ENCODE measurements at regions not wholly inside any gene's neighbourhood (a gene's known extent, or its start where the extent isn't known, plus 50 kb on each side); places are given as distances from the start of the nearest gene placed in this dataset.

DNA sequence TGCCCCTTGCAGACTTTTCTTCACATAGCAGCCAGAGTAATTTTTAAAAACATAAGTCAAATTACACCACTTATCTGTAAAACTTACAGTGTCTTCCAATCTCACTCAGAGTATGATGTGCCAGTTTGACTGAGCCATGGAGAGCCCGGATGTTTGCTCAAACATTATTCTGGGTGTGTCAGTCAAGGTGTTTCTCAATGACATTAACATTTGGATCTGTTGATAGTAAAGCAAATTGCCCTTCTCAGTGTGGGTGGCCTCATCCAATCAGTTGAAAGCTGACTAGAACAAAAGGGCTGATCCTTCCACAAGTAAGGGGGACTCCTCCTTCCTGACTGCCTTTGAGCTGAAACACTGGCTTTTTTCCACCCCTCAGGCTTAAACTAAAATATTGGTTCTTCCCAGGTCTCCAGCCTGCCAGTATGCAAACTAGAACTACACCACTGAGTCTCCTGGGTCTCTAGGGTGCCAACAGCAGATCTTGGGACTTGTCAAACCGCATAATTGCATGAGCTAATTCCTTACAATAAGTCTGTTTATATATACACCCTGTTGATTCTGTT lies 157.9 kb upstream of the CTTNBP2NL start:
- H3K4me3 Mint-ChIP-seq, result no peak overlapping the region
- TF ChIP-seq, protein P1, sequence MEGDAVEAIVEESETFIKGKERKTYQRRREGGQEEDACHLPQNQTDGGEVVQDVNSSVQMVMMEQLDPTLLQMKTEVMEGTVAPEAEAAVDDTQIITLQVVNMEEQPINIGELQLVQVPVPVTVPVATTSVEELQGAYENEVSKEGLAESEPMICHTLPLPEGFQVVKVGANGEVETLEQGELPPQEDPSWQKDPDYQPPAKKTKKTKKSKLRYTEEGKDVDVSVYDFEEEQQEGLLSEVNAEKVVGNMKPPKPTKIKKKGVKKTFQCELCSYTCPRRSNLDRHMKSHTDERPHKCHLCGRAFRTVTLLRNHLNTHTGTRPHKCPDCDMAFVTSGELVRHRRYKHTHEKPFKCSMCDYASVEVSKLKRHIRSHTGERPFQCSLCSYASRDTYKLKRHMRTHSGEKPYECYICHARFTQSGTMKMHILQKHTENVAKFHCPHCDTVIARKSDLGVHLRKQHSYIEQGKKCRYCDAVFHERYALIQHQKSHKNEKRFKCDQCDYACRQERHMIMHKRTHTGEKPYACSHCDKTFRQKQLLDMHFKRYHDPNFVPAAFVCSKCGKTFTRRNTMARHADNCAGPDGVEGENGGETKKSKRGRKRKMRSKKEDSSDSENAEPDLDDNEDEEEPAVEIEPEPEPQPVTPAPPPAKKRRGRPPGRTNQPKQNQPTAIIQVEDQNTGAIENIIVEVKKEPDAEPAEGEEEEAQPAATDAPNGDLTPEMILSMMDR (IDR thresholded peaks at IDR 0.05), result no peak
- no peaks in the 10 kb centered on the region for H3K9me3 Mint-ChIP-seq
- peaks cover 6% of the 10 kb centered on the region for H3K4me1 Mint-ChIP-seq (ENCODE audit: low read depth)
- no peaks in the 10 kb centered on the region for H3K36me3 Mint-ChIP-seq (ENCODE audit: low read depth)
- no peak overlapping the region for H3K27ac Mint-ChIP-seq
- peaks cover 17% of the 10 kb centered on the region for H3K27me3 Mint-ChIP-seq (ENCODE audit: insufficient read depth)
- no peak for DNase-seq

DNA sequence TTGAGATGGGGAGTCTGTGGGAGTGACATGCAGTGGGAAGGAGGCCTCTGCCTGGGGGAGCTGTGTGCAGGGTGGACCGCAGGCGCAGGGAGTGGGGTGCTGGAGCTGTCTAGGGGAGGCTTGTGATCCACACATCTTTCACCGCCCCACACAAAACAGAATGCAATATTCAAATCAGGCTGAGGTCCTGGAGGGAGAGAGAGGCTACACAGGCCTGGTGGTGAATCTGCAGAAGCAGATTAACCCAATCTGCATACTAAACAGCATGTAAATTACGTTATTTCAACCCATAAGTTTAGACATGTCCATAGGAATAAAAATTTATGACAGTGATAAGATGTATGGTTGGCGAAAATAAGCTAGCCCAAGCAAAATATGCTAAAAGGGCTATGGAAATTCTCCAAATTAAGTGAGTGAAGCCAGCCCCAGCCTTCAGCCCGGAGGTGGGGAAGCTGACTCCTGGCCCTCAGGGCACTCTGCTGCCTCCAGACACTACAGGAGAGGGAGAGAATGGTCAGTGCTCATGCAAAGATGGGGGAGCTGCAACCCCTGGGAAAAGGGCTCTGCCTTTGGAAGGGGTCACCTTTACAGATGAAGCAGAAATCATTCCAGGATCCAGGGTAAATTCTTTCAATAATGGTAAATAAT lies 156.2 kb upstream of the CTTNBP2NL start:
- Mint-ChIP-seq H3K27me3 (ENCODE audit: insufficient read depth) (peaks cover 25% of the 10 kb centered on the region), H3K4me1 (ENCODE audit: low read depth) (peaks cover 6% of the 10 kb centered on the region), H3K27ac (no peak overlapping the region), H3K4me3 (no peak overlapping the region), H3K36me3 (ENCODE audit: low read depth) (no peaks in the 10 kb centered on the region), H3K9me3 (no peaks in the 10 kb centered on the region)
- DNase-seq, result no peak
- TF ChIP-seq, protein P1 (IDR thresholded peaks at IDR 0.05), result no peak

DNA sequence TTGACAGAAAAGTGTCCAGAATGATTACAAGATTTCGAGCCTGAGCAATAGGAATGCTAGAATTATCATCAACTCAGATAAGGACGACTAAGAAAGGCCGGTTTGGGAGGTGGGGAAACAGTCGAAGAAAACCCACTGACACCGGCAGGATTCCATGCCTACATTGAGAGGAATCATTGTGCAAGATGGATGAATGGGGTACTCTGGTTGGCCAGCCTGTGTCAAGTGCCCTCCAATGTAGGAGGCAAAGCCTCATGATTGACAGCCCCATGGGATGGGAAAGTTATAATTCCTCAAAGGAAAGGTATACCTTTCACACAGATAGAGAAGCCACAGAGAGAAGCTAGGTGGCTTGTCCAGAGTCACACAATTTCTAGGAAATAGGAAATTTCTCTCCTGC lies 153.5 kb upstream of the CTTNBP2NL start:
- H3K27ac Mint-ChIP-seq, result no peak overlapping the region
- no peak for DNase-seq

DNA sequence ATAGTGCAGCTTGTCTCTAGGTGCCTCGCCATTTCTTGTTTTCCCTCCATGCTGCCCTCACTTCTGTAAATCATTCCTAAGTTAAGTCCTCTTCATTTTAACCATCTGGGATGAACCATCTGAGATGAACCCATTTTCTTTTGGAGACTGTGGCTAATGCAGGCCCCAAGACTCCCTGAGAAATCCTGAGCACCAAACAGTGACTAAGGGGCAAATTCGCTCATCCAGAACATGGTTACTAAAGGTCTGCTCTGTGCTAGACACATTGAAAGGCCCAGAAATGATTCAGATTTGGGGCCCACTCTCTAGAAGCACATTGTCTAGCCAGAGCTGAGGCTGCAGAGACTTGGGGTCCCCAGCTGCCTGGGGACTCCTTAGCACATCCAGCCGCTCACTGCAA lies 151.9 kb upstream of the CTTNBP2NL start:
- no peaks in the 10 kb centered on the region for H3K9me3 Mint-ChIP-seq
- H3K36me3 Mint-ChIP-seq (ENCODE audit: low read depth), result no peaks in the 10 kb centered on the region
- H3K4me3 Mint-ChIP-seq, result no peak overlapping the region
- no peak overlapping the region for H3K27ac Mint-ChIP-seq
- TF ChIP-seq, protein P1 (IDR thresholded peaks at IDR 0.05), result no peak
- H3K27me3 Mint-ChIP-seq (ENCODE audit: insufficient read depth), result peaks cover 30% of the 10 kb centered on the region
- no peak for DNase-seq
- no peaks in the 10 kb centered on the region for H3K4me1 Mint-ChIP-seq (ENCODE audit: low read depth)

More for the DNA sequence above, 153.5 kb upstream of the CTTNBP2NL start:
- Mint-ChIP-seq H3K4me1 (ENCODE audit: low read depth) (peaks cover 6% of the 10 kb centered on the region), H3K9me3 (no peaks in the 10 kb centered on the region), H3K4me3 (no peak overlapping the region), H3K27me3 (ENCODE audit: insufficient read depth) (peaks cover 25% of the 10 kb centered on the region), H3K36me3 (ENCODE audit: low read depth) (no peaks in the 10 kb centered on the region)
- TF ChIP-seq, protein P1 (IDR thresholded peaks at IDR 0.05), result no peak

DNA sequence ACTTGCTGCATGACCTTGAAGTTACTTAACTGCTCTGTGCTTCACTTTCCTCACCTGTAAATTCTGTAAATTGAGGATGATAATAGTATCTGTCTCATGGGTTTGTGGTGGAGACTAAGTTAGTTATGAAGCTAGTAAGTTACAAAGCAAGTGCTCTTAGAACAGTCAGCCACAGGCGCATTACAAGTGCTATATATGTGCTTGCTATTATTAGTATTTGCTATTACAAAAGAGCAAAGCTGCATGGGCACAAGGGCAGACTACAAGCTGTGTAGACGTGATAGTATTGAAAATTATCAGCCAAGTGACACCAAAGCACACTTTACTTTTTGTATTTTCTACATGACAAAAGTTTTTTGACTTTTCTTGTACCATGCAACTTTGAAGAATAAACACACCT lies 150.9 kb upstream of the CTTNBP2NL start:
- peaks cover 35% of the 10 kb centered on the region for H3K27me3 Mint-ChIP-seq (ENCODE audit: insufficient read depth)
- no peaks in the 10 kb centered on the region for H3K4me1 Mint-ChIP-seq (ENCODE audit: low read depth)
- no peaks in the 10 kb centered on the region for H3K9me3 Mint-ChIP-seq
- H3K27ac Mint-ChIP-seq, result no peak overlapping the region
- TF ChIP-seq, protein P1 (IDR thresholded peaks at IDR 0.05), result no peak
- no peak for DNase-seq
- H3K36me3 Mint-ChIP-seq (ENCODE audit: low read depth), result no peaks in the 10 kb centered on the region
- no peak overlapping the region for H3K4me3 Mint-ChIP-seq

Measured in HFFc6 (cell line).